A549 (cell line): ENCODE measurements at regions not wholly inside any gene's neighbourhood (a gene's known extent, or its start where the extent isn't known, plus 50 kb on each side); places are given as distances from the start of the nearest gene placed in this dataset.

Source experiments
- ATAC-seq, 2 experiments: fragments of 200-7000 bp in 1 of 2; fragments of >200 bp in 1 of 2; cut with Nextera tagmentation in 1 of 2; cut with Tn5 transposase in 1 of 2; 3 replicates each; pipeline versions ENCODE4 v1.8.0 to v1.9.1; 2018 to 2020; ENCODE audit warnings: mild to moderate bottlenecking in 1 of 2, moderate library complexity in 1 of 2
- CTCF ChIA-PET: fragments of 300-600 bp; sonication (Branson Sonifier 250); formaldehyde crosslinking; extraction: SDS; loops from one replicate; lab custom pipeline; 2021; ENCODE audit warnings: antibody characterized with exemption, inconsistent platforms; lab: Yijun Ruan, JAX
- POLR2A ChIA-PET: fragments of 350-600 bp; formaldehyde crosslinking; extraction: SDS; loops from one replicate; lab custom pipeline; 2021; ENCODE audit warnings: antibody characterized with exemption, inconsistent platforms; lab: Yijun Ruan, JAX
- DNase-seq, 2 experiments: peaks; one replicate each; pipeline versions ENCODE4 v3.0.0 to v3.0.0-alpha.2; 2011 to 2016; ENCODE audit warnings: low read depth in 1 of 2, low spot score in 1 of 2
- FAIRE-seq: peaks from 2 replicates; lab custom pipeline; 2011; peaks lifted over from hg19 to GRCh38; lab: Jason Lieb, UNC
- H3K27ac ChIP-seq, 2 experiments: fragments of >200 bp; sonication (Bioruptor Twin); formaldehyde crosslinking; 3 replicates each; pipeline ENCODE4 v1.5.1; 2016 to 2017
- H3K4me1 ChIP-seq: fragments of >200 bp; sonication (Bioruptor Twin); formaldehyde crosslinking; 3 replicates; pipeline ENCODE4 v1.6.1; 2016
- H3K4me2 ChIP-seq: fragments of >200 bp; sonication (Bioruptor Twin); formaldehyde crosslinking; 3 replicates; pipeline ENCODE4 v1.6.1; 2016
- H3K4me3 ChIP-seq: fragments of >200 bp; sonication (Bioruptor Twin); formaldehyde crosslinking; 3 replicates; pipeline ENCODE4 v1.5.1; 2016
- H3K9me3 ChIP-seq: fragments of >200 bp; sonication (Bioruptor Twin); formaldehyde crosslinking; 3 replicates; pipeline ENCODE4 v1.6.1; 2016
- CEBPB ChIP-seq, 2 experiments: fragments of >200 bp in 1 of 2; sonication (Bioruptor Twin) in 1 of 2; formaldehyde crosslinking in 1 of 2; IDR thresholded peaks; 2 replicates each; pipeline ENCODE4 v1.6.1; 2012 to 2016
- CHD2 ChIP-seq: fragments of 150-350 bp; IDR thresholded peaks from 2 replicates; pipeline ENCODE4 v1.6.1; 2014; ENCODE audit warnings: low read length; ENCODE audit not compliant: partially characterized antibody
- EHMT2 ChIP-seq: fragments of 200-600 bp; sonication (generic); IDR thresholded peaks from 2 replicates; pipeline ENCODE4 v1.6.1; 2016; ENCODE audit warnings: antibody characterized with exemption, low read depth, mild to moderate bottlenecking, moderate library complexity
- EP300 ChIP-seq, 2 experiments: fragments of >200 bp; sonication (Bioruptor Twin); formaldehyde crosslinking; IDR thresholded peaks; 2 replicates in 1 of 2; 3 replicates in 1 of 2; pipeline ENCODE4 v1.6.1; 2016 to 2017
- FOSB ChIP-seq: fragments of 250-450 bp; sonication (Bioruptor Pico); IDR thresholded peaks from 2 replicates; pipeline ENCODE4 v1.5.0; 2020; ENCODE audit warnings: mild to moderate bottlenecking, moderate library complexity
- GATA3 ChIP-seq: IDR thresholded peaks from 2 replicates; pipeline ENCODE4 v1.6.1; 2012; ENCODE audit warnings: borderline replicate concordance
- HOXB13 ChIP-seq: fragments of 250-450 bp; sonication (Bioruptor Pico); IDR thresholded peaks from 2 replicates; pipeline ENCODE4 v1.5.0; 2020; ENCODE audit warnings: low read depth, mild to moderate bottlenecking, moderate library complexity
- MAZ ChIP-seq: fragments of 150-350 bp; IDR thresholded peaks from 2 replicates; pipeline ENCODE4 v1.6.1; 2014; ENCODE audit warnings: antibody characterized with exemption, low read depth, low read length, borderline replicate concordance
- MYC ChIP-seq: IDR thresholded peaks from 2 replicates; pipeline ENCODE4 v1.6.1; 2012; ENCODE audit warnings: mild to moderate bottlenecking, inconsistent platforms, low read length, improper control_type of control experiment, borderline replicate concordance
- NFE2L2 ChIP-seq: fragments of 150-350 bp; conservative IDR thresholded peaks from 2 replicates; pipeline ENCODE4 v1.6.1; 2014; ENCODE audit warnings: low read length
- PHF8 ChIP-seq: fragments of 200-600 bp; sonication (generic); IDR thresholded peaks from 2 replicates; pipeline ENCODE4 v1.6.1; 2016; ENCODE audit warnings: low read depth, mild to moderate bottlenecking, antibody characterized with exemption, moderate library complexity, borderline replicate concordance
- POLR2AphosphoS2 ChIP-seq: conservative IDR thresholded peaks from 2 replicates; pipeline ENCODE4 v1.6.1; 2012; ENCODE audit warnings: low read length, improper control_type of control experiment, inconsistent platforms
- RAD21 ChIP-seq, 2 experiments: fragments of >200 bp in 1 of 2; sonication (Bioruptor Twin) in 1 of 2; formaldehyde crosslinking in 1 of 2; IDR thresholded peaks in 1 of 2; conservative IDR thresholded peaks in 1 of 2; 2 replicates in 1 of 2; 3 replicates in 1 of 2; pipeline ENCODE4 v1.6.1; 2012 to 2018; ENCODE audit warnings: inconsistent platforms in 1 of 2
- RARB ChIP-seq: fragments of 250-450 bp; sonication (Bioruptor Pico); IDR thresholded peaks from 2 replicates; pipeline ENCODE4 v1.8.0; 2021; ENCODE audit warnings: mild to moderate bottlenecking, moderate library complexity
- RCOR1 ChIP-seq: fragments of 150-350 bp; IDR thresholded peaks from 2 replicates; pipeline ENCODE4 v1.6.1; 2014; ENCODE audit warnings: antibody characterized with exemption, low read length, low read depth
- RFX5 ChIP-seq: fragments of 450-650 bp; IDR thresholded peaks from 2 replicates; pipeline ENCODE4 v1.7.1; 2014; ENCODE audit warnings: antibody characterized with exemption, mild to moderate bottlenecking, moderate library complexity
- SMC3 ChIP-seq: fragments of >200 bp; sonication (Bioruptor Twin); formaldehyde crosslinking; IDR thresholded peaks from 3 replicates; pipeline ENCODE4 v1.6.1; 2018; ENCODE audit warnings: inconsistent platforms
- TP53 ChIP-seq: fragments of 250-450 bp; sonication (Bioruptor Pico); IDR thresholded peaks from 2 replicates; pipeline ENCODE4 v1.5.0; 2021; ENCODE audit warnings: mild to moderate bottlenecking, moderate library complexity
- WGBS: methylation state at CpG from one replicate; pipeline ENCODE4 v1.1.6; 2017; ENCODE audit errors: missing lambda C conversion rate; 5-methylcytosine and 5-hydroxymethylcytosine counted together
- TF ChIP-seq, protein P1 (sequence below): fragments of >200 bp; sonication (Bioruptor Twin); formaldehyde crosslinking; IDR thresholded peaks from 2 replicates; pipeline ENCODE4 v1.6.1; 2016
- TF ChIP-seq, protein P2 (sequence below): fragments of 250-450 bp; sonication (Bioruptor Pico); IDR thresholded peaks from 2 replicates; pipeline ENCODE4 v1.5.0; 2020; ENCODE audit warnings: low read depth, mild to moderate bottlenecking, moderate library complexity
- TF ChIP-seq, protein P3 (sequence below): fragments of >200 bp; sonication (Bioruptor Twin); formaldehyde crosslinking; IDR thresholded peaks from 3 replicates; pipeline ENCODE4 v1.5.1; 2016
- TF ChIP-seq, protein P4 (sequence below): fragments of >200 bp; sonication (Bioruptor Twin); formaldehyde crosslinking; IDR thresholded peaks from 3 replicates; pipeline ENCODE4 v1.6.1; 2016
- TF ChIP-seq, protein P5 (sequence below): fragments of 150-350 bp; IDR thresholded peaks from 2 replicates; pipeline ENCODE4 v1.6.1; 2014; ENCODE audit warnings: low read depth, mild to moderate bottlenecking, low read length
- TF ChIP-seq, protein P6 (sequence below): fragments of 450-650 bp; IDR thresholded peaks from 2 replicates; pipeline ENCODE4 v1.6.1; 2014; ENCODE audit warnings: antibody characterized with exemption

DNA sequence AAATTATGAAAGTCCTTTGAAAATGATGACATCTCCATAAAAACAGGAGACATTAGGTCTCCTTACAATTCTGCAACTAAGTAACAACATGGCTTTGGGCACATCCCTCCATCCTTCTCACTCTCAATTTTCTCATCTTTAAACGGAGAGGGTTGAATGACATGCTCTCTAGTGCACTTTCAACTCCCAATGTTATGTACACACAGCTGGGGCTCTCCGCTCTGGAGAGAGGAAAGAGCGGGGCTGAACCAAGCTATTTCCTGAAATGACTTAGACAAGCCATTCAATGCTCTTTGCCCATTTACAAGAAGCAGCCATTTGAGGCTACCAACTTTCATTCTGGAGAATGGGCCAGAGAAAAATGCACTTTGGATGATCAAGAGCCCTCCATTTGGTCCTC is 144.2 kb upstream of the BNIP2 start:
- DNase-seq: no peak
- Histone ChIP-seq H3K9me3 (no peaks in the 10 kb centered on the region), H3K4me1 (no peaks in the 10 kb centered on the region), H3K4me3 (no peak overlapping the region), H3K4me2 (no peak overlapping the region), H3K27ac (no peak overlapping the region)
- ChIA-PET CTCF (no interaction called here), POLR2A (no interaction called here)
- no peak for ATAC-seq
- FAIRE-seq: no peak
- TF ChIP-seq, protein P1, sequence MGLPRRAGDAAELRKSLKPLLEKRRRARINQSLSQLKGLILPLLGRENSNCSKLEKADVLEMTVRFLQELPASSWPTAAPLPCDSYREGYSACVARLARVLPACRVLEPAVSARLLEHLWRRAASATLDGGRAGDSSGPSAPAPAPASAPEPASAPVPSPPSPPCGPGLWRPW: no peak
- TF ChIP-seq, protein P2, sequence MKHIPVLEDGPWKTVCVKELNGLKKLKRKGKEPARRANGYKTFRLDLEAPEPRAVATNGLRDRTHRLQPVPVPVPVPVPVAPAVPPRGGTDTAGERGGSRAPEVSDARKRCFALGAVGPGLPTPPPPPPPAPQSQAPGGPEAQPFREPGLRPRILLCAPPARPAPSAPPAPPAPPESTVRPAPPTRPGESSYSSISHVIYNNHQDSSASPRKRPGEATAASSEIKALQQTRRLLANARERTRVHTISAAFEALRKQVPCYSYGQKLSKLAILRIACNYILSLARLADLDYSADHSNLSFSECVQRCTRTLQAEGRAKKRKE (CRISPR knock-in tag): no peak
- TF ChIP-seq FOSB (CRISPR knock-in tag) (no peak), RFX5 (no peak), MYC (no peak), EHMT2 (no peak), SMC3 (no peak), PHF8 (no peak), MAZ (no peak), EP300 (IDR thresholded peaks at IDR 0.05) (no peak), RARB (CRISPR knock-in tag) (no peak)
- TF ChIP-seq, protein P3, sequence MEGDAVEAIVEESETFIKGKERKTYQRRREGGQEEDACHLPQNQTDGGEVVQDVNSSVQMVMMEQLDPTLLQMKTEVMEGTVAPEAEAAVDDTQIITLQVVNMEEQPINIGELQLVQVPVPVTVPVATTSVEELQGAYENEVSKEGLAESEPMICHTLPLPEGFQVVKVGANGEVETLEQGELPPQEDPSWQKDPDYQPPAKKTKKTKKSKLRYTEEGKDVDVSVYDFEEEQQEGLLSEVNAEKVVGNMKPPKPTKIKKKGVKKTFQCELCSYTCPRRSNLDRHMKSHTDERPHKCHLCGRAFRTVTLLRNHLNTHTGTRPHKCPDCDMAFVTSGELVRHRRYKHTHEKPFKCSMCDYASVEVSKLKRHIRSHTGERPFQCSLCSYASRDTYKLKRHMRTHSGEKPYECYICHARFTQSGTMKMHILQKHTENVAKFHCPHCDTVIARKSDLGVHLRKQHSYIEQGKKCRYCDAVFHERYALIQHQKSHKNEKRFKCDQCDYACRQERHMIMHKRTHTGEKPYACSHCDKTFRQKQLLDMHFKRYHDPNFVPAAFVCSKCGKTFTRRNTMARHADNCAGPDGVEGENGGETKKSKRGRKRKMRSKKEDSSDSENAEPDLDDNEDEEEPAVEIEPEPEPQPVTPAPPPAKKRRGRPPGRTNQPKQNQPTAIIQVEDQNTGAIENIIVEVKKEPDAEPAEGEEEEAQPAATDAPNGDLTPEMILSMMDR: no peak
- TF ChIP-seq, protein P4, sequence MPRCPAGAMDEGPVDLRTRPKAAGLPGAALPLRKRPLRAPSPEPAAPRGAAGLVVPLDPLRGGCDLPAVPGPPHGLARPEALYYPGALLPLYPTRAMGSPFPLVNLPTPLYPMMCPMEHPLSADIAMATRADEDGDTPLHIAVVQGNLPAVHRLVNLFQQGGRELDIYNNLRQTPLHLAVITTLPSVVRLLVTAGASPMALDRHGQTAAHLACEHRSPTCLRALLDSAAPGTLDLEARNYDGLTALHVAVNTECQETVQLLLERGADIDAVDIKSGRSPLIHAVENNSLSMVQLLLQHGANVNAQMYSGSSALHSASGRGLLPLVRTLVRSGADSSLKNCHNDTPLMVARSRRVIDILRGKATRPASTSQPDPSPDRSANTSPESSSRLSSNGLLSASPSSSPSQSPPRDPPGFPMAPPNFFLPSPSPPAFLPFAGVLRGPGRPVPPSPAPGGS: no peak
- 45% methylated on average over 3 of the region's 3 CpGs for WGBS

DNA sequence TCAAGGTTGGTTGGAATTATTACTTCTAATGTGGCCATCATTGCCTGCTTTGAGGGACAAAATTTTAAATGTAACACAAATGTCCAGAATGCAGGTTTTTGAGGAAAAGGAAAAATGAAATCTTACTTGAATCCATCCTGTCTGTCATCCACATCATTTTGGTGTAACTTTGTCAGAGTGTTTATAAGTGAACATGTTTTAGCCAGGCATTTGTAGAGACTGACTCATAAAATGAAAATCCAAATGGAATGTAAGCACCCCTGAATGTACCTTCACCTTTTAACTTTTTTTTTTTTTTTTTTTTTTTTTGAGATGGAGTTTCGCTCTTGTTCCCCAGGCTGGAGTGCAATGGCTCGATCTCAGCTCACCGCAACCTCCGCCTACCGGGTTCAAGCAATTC is 141.8 kb upstream of the BNIP2 start:
- Histone ChIP-seq H3K4me2 (no peak overlapping the region), H3K4me1 (no peaks in the 10 kb centered on the region), H3K4me3 (no peak overlapping the region), H3K27ac (no peak overlapping the region), H3K9me3 (no peaks in the 10 kb centered on the region)
- FAIRE-seq: peak; percentile 13
- ChIA-PET POLR2A (no interaction called here), CTCF (interaction anchor here (1.0 kb wide), 1 partner anchor 226 kb away, joined by 5 read pairs; no protein-coding TSS in a partner anchor)
- WGBS: 85% methylated on average over 5 of the region's 5 CpGs
- ATAC-seq: no peak
- TF ChIP-seq, protein P2 (CRISPR knock-in tag): no peak
- TF ChIP-seq RARB (CRISPR knock-in tag) (no peak), POLR2AphosphoS2 (no peak), EHMT2 (no peak), GATA3 (no peak)
- DNase-seq: no peak

DNA sequence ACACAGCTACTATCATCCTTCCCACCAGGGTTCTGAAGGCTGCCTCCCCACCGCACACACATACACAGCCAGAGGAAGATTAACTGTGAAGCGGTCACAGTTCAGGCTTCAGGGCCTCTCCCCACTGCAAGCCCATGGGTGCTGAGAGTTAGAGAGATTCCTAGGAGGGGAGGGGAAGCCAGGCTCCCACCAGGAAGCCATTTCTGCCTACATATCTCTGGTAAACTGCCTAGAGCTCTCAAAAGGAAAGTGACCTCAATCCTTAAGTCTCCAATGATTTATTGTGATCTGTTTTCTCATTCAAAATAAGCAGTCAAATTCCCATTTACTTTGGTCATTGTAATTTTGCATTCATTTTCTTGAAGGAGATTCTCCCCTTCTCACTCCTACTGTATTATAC is 141.0 kb upstream of the BNIP2 start:
- CTCF ChIA-PET: no interaction called here
- Histone ChIP-seq H3K9me3 (no peaks in the 10 kb centered on the region), H3K4me2 (no peak overlapping the region), H3K4me1 (no peaks in the 10 kb centered on the region), H3K27ac (no peak overlapping the region), H3K4me3 (no peak overlapping the region)
- WGBS: 75% methylated on average over 2 of the region's 2 CpGs
- no peak for FAIRE-seq
- POLR2A ChIA-PET: no interaction called here
- ATAC-seq: peak in 1 of 2 experiments; percentile 35; a peak in 1 of 6 replicates
- DNase-seq: no peak
- TF ChIP-seq RCOR1 (no peak), TP53 (CRISPR knock-in tag) (no peak), EHMT2 (no peak), CHD2 (no peak), NFE2L2 (no peak), RAD21 (conservative IDR thresholded peaks at IDR 0.05 in 1 of 2, IDR thresholded peaks at IDR 0.05 in 1 of 2) (no peak), HOXB13 (CRISPR knock-in tag) (no peak), PHF8 (no peak), CEBPB (IDR thresholded peaks at IDR 0.05) (no peak)
- TF ChIP-seq, protein P5, sequence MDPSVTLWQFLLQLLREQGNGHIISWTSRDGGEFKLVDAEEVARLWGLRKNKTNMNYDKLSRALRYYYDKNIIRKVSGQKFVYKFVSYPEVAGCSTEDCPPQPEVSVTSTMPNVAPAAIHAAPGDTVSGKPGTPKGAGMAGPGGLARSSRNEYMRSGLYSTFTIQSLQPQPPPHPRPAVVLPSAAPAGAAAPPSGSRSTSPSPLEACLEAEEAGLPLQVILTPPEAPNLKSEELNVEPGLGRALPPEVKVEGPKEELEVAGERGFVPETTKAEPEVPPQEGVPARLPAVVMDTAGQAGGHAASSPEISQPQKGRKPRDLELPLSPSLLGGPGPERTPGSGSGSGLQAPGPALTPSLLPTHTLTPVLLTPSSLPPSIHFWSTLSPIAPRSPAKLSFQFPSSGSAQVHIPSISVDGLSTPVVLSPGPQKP: no peak
- TF ChIP-seq, protein P6, sequence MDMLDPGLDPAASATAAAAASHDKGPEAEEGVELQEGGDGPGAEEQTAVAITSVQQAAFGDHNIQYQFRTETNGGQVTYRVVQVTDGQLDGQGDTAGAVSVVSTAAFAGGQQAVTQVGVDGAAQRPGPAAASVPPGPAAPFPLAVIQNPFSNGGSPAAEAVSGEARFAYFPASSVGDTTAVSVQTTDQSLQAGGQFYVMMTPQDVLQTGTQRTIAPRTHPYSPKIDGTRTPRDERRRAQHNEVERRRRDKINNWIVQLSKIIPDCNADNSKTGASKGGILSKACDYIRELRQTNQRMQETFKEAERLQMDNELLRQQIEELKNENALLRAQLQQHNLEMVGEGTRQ: no peak
- TF ChIP-seq, protein P4: no peak
- TF ChIP-seq, protein P1: no peak
